Kasumi-1 (cell line): ENCODE measurements at regions not wholly inside any gene's neighbourhood (a gene's known extent, or its start where the extent isn't known, plus 50 kb on each side); places are given as distances from the start of the nearest gene placed in this dataset.
A peak's percentile ranks its signal among the peaks of the same experiment; 100 is the strongest.

ENCODE experiments used
- DNase-seq, 2 experiments: peaks; one replicate each; lab custom pipeline; 2025; lab: John Stamatoyannopoulos, UW

GRCh38 chrX:25219480-25219879 lies 203.7 kb upstream of the ARX start:
- DNase-seq = no peak

GRCh38 chrX:25213611-25214010 lies 197.8 kb upstream of the ARX start:
- no peak for DNase-seq

- no peak for DNase-seq
These were observed 192.2 kb upstream of the ARX start for GRCh38 chrX:25207803-25208475.

- DNase-seq = no peak
These were observed 191.0 kb upstream of the ARX start for GRCh38 chrX:25206778-25207177.

- DNase-seq = no peak
These were observed 188.4 kb upstream of the ARX start for GRCh38 chrX:25204182-25204581.

- no peak for DNase-seq
These were observed 187.1 kb upstream of the ARX start for GRCh38 chrX:25202827-25203226.

- no peak for DNase-seq
These were observed 183.1 kb upstream of the ARX start for GRCh38 chrX:25198891-25199290.

GRCh38 chrX:25198253-25198652 lies 182.5 kb upstream of the ARX start:
- no peak for DNase-seq

GRCh38 chrX:25196221-25196620 lies 180.5 kb upstream of the ARX start:
- no peak for DNase-seq

- DNase-seq = no peak
These were observed 175.6 kb upstream of the ARX start for GRCh38 chrX:25191403-25191802.

- DNase-seq = no peak
These were observed 166.0 kb upstream of the ARX start for GRCh38 chrX:25181775-25182174.

- no peak for DNase-seq
These were observed 164.5 kb upstream of the ARX start for GRCh38 chrX:25180242-25180641.

GRCh38 chrX:25178555-25178954 lies 162.8 kb upstream of the ARX start:
- no peak for DNase-seq

- DNase-seq = no peak
These were observed 160.0 kb upstream of the ARX start for GRCh38 chrX:25175743-25176142.

GRCh38 chrX:25175171-25175570 lies 159.4 kb upstream of the ARX start:
- no peak for DNase-seq

GRCh38 chrX:25166546-25166945 lies 150.8 kb upstream of the ARX start:
- no peak for DNase-seq

GRCh38 chrX:25166145-25166544 lies 150.4 kb upstream of the ARX start:
- no peak for DNase-seq

GRCh38 chrX:25158635-25159034 lies 142.9 kb upstream of the ARX start:
- DNase-seq = no peak

- DNase-seq = no peak
These were observed 141.1 kb upstream of the ARX start for GRCh38 chrX:25156832-25157231.

GRCh38 chrX:25156323-25156722 lies 140.6 kb upstream of the ARX start:
- DNase-seq = no peak

- no peak for DNase-seq
These were observed 138.4 kb upstream of the ARX start for GRCh38 chrX:25154168-25154567.

- DNase-seq = no peak
These were observed 136.0 kb upstream of the ARX start for GRCh38 chrX:25151749-25152148.

- DNase-seq = peak; percentile 17 to 40
These were observed 128.5 kb upstream of the ARX start for GRCh38 chrX:25144043-25144940.
